ENCODE measurements at regions not wholly inside any gene's neighbourhood (a gene's known extent, or its start where the extent isn't known, plus 50 kb on each side); places are given as distances from the start of the nearest gene placed in this dataset.

DNA sequence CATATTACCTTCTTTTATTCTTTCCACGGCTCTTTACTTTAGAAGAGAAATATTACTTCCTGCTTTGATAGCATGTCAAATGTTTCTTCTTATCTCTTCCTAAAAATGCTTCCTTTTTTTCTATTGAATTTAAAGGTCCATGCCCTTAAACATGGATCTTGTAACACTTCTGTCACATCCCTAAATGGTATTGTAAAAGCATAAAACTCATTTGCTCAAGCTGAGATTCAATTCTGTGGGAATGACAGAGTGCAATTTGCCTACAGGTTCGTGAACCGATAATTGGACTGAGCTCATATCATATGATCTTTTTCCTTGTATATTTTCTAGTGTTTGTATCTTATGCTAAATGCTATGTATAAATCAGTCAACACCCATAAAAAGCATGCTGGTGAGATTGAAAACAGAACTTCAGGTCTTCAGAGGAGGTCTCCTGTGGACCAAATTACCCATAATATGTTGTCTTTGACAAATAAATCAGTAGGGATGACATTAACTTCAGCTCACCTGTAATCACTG, 429.3 kb downstream of the TMEM232 start:
- no CpG with 5 or more reads among the region's 3 CpGs for WGBS, 2 experiments (ENCODE audit: extremely low coverage in 2 of 2, insufficient read length in 1 of 2)
- ChIA-PET CTCF (no interaction called here), POLR2A (ENCODE audit: unreplicated experiment) (no interaction called here)
- H2BK20ac ChIP-seq (ENCODE audit: low read depth, low read length), result no peak overlapping the region
- no peaks in the 10 kb centered on the region for H3K36me3 ChIP-seq (ENCODE audit: control insufficient read depth, insufficient read depth, low read length)
- in situ Hi-C loops (cut with MboI; ENCODE audit: low sequenced_read_pairs) (no loop called here), intact Hi-C loops (cut with micrococcal nuclease) (no loop called here), dilution Hi-C loops (cut with HindIII; ENCODE audit: low sequenced_read_pairs, unreplicated experiment) (no loop called here)
- no peak overlapping the region for H2AK9ac ChIP-seq (replicated peaks; ENCODE audit: low read depth, low read length, poor library complexity)
- H3K4ac ChIP-seq (ENCODE audit: low read depth, low read length), result no peak overlapping the region
- no peak overlapping the region for H2BK15ac ChIP-seq (ENCODE audit: low read depth, low read length)
- H3K18ac ChIP-seq (ENCODE audit: low read depth, low read length), result no peak overlapping the region
- H4K91ac ChIP-seq (ENCODE audit: insufficient read depth, low read depth, low read length), result no peak overlapping the region
- TF ChIP-seq NFE2L2 (IDR thresholded peaks at IDR 0.05; ENCODE audit: low read depth, low read length) (no peak), MXI1 (IDR thresholded peaks at IDR 0.05; ENCODE audit: borderline replicate concordance, low read depth, low read length) (no peak), FOS (IDR thresholded peaks at IDR 0.05; ENCODE audit: low read depth, low read length) (no peak), MAFK (IDR thresholded peaks at IDR 0.05; ENCODE audit: low read depth, low read length) (no peak), RCOR1 (IDR thresholded peaks at IDR 0.05; ENCODE audit: insufficient replicate concordance, low read length) (no peak), BHLHE40 (IDR thresholded peaks at IDR 0.05; ENCODE audit: low read depth, low read length) (no peak), RAD21 (IDR thresholded peaks at IDR 0.05; ENCODE audit: low read length) (no peak), POLR2A (IDR thresholded peaks at IDR 0.05; ENCODE audit: low read depth, low read length) (no peak), MAZ (IDR thresholded peaks at IDR 0.05; ENCODE audit: borderline replicate concordance, low read depth, low read length) (no peak), SMC3 (IDR thresholded peaks at IDR 0.05; ENCODE audit: low read depth, low read length) (no peak), CHD1 (IDR thresholded peaks at IDR 0.05; ENCODE audit: low read depth, low read length) (no peak), CEBPB (IDR thresholded peaks at IDR 0.05; ENCODE audit: low read depth, low read length) (no peak), RFX5 (IDR thresholded peaks at IDR 0.05; ENCODE audit: low read depth, low read length) (no peak)
- TF ChIP-seq, protein P1, sequence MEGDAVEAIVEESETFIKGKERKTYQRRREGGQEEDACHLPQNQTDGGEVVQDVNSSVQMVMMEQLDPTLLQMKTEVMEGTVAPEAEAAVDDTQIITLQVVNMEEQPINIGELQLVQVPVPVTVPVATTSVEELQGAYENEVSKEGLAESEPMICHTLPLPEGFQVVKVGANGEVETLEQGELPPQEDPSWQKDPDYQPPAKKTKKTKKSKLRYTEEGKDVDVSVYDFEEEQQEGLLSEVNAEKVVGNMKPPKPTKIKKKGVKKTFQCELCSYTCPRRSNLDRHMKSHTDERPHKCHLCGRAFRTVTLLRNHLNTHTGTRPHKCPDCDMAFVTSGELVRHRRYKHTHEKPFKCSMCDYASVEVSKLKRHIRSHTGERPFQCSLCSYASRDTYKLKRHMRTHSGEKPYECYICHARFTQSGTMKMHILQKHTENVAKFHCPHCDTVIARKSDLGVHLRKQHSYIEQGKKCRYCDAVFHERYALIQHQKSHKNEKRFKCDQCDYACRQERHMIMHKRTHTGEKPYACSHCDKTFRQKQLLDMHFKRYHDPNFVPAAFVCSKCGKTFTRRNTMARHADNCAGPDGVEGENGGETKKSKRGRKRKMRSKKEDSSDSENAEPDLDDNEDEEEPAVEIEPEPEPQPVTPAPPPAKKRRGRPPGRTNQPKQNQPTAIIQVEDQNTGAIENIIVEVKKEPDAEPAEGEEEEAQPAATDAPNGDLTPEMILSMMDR (conservative IDR thresholded peaks at IDR 0.05; ENCODE audit: low read depth, low read length), result no peak
- TF ChIP-seq, protein P2, sequence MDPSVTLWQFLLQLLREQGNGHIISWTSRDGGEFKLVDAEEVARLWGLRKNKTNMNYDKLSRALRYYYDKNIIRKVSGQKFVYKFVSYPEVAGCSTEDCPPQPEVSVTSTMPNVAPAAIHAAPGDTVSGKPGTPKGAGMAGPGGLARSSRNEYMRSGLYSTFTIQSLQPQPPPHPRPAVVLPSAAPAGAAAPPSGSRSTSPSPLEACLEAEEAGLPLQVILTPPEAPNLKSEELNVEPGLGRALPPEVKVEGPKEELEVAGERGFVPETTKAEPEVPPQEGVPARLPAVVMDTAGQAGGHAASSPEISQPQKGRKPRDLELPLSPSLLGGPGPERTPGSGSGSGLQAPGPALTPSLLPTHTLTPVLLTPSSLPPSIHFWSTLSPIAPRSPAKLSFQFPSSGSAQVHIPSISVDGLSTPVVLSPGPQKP (IDR thresholded peaks at IDR 0.05; ENCODE audit: borderline replicate concordance, low read depth, low read length), result no peak
- TF ChIP-seq, protein P3, sequence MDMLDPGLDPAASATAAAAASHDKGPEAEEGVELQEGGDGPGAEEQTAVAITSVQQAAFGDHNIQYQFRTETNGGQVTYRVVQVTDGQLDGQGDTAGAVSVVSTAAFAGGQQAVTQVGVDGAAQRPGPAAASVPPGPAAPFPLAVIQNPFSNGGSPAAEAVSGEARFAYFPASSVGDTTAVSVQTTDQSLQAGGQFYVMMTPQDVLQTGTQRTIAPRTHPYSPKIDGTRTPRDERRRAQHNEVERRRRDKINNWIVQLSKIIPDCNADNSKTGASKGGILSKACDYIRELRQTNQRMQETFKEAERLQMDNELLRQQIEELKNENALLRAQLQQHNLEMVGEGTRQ (IDR thresholded peaks at IDR 0.05; ENCODE audit: low read depth, low read length), result no peak
- no peaks in the 10 kb centered on the region for H4K20me1 ChIP-seq (ENCODE audit: insufficient read depth, low read length)
- no peaks in the 10 kb centered on the region for H3K4me1 ChIP-seq (ENCODE audit: control insufficient read depth, insufficient read depth, low read length)
- no peak overlapping the region for H3K9ac ChIP-seq (ENCODE audit: low read depth, low read length)
- no peaks in the 10 kb centered on the region for H3K27me3 ChIP-seq (ENCODE audit: control insufficient read depth, insufficient read depth, low read length)
- H3K14ac ChIP-seq (replicated peaks; ENCODE audit: low read depth, low read length), result no peak overlapping the region
- no peaks in the 10 kb centered on the region for H3K9me1 ChIP-seq (ENCODE audit: insufficient read depth, low read length)
- no peak overlapping the region for H2AK5ac ChIP-seq (ENCODE audit: low read depth, low read length)
- H3K4me3 ChIP-seq (ENCODE audit: insufficient read depth, low read depth, low read length), result no peak overlapping the region
- H2BK5ac ChIP-seq (ENCODE audit: low read depth, low read length, poor library complexity, severe bottlenecking), result no peak overlapping the region
- no peak overlapping the region for H2BK120ac ChIP-seq (ENCODE audit: low read depth, low read length)
- H3K79me1 ChIP-seq (ENCODE audit: low read depth in 1 of 2, low read length in 2 of 2), result no peaks in the 10 kb centered on the region
- no TSS peak for BruUV-seq (replicated peaks)
- no peak overlapping the region for H3K23ac ChIP-seq (ENCODE audit: low read depth, low read length)
- H3K56ac ChIP-seq (ENCODE audit: extremely low read depth, insufficient read depth, low read length), result no peak overlapping the region
- peaks cover 2% of the 10 kb centered on the region; the same call in 1 of the 2 replicates for H3K9me3 ChIP-seq (ENCODE audit: control insufficient read depth, insufficient read depth, low read length)
- ATAC-seq (ENCODE audit: low read depth) (no peak), DNase-seq (no peak)
- no peak overlapping the region for H4K5ac ChIP-seq (ENCODE audit: low read depth, low read length)
- H2AFZ ChIP-seq (replicated peaks; ENCODE audit: low read length, poor library complexity), result no peak overlapping the region
- H3K27ac ChIP-seq (ENCODE audit: insufficient read depth, low read length), result no peak overlapping the region
- no peak overlapping the region for H4K8ac ChIP-seq (ENCODE audit: low read depth in 2 of 2, low read length in 2 of 2)
- no peak overlapping the region for H3K4me2 ChIP-seq (ENCODE audit: low read depth, low read length)

All from IMR-90 (cell line).